CD4-positive, alpha-beta memory T cell (primary cell): ENCODE measurements at regions not wholly inside any gene's neighbourhood (a gene's known extent, or its start where the extent isn't known, plus 50 kb on each side); places are given as distances from the start of the nearest gene placed in this dataset.

Source experiments
- CTCF ChIA-PET: fragments of 350-600 bp; sonication (Branson Sonifier 250); formaldehyde crosslinking; loops from one replicate; lab custom pipeline; 2021; ENCODE audit warnings: inconsistent platforms; ENCODE audit not compliant: partially characterized antibody; lab: Charles Lee
- POLR2A ChIA-PET: fragments of 350-600 bp; sonication (Branson Sonifier 250); formaldehyde crosslinking; loops from one replicate; lab custom pipeline; 2021; ENCODE audit not compliant: partially characterized antibody; lab: Charles Lee
- DNase-seq, 5 donors: peaks; one replicate each; pipeline versions ENCODE4 v3.0.0 to v3.0.0-alpha.2; 2020 to 2022; ENCODE audit warnings: mixed read lengths in 1 of 5
- H3K27ac ChIP-seq: one replicate; pipeline ENCODE4 v1.7.0; 2013; ENCODE audit warnings: low read depth, low read length
- H3K27me3 ChIP-seq: 2 replicates; pipeline ENCODE4 v1.7.0; 2013; ENCODE audit warnings: mild to moderate bottlenecking, low read length, moderate library complexity; ENCODE audit not compliant: insufficient read depth
- H3K36me3 ChIP-seq: 2 replicates; pipeline ENCODE4 v1.7.0; 2013; ENCODE audit warnings: mild to moderate bottlenecking, low read length, moderate library complexity; ENCODE audit not compliant: insufficient read depth
- H3K4me1 ChIP-seq: 2 replicates; pipeline ENCODE4 v1.7.0; 2013; ENCODE audit warnings: mild to moderate bottlenecking, low read length, moderate library complexity; ENCODE audit not compliant: insufficient read depth
- H3K4me3 ChIP-seq, 2 donors: one replicate each; pipeline ENCODE4 v1.7.0; 2013; ENCODE audit warnings: low read length in 2 of 2, mild to moderate bottlenecking in 1 of 2
- H3K9me3 ChIP-seq, 2 donors: one replicate each; pipeline ENCODE4 v1.7.0; 2013; ENCODE audit warnings: low read length in 2 of 2, control low read depth in 1 of 2; ENCODE audit not compliant: control insufficient read depth in 1 of 2
- H3K27ac Mint-ChIP-seq, 7 donors: one replicate each; pipeline ENCODE4 v1.8.0; 2020 to 2021; ENCODE audit warnings: mixed read lengths in 7 of 7, mild to moderate bottlenecking in 6 of 7, inconsistent platforms in 3 of 7, moderate library complexity in 3 of 7
- H3K27me3 Mint-ChIP-seq, 2 donors: one replicate each; pipeline ENCODE4 v1.8.0; 2020 to 2021; ENCODE audit warnings: mixed read lengths in 2 of 2
- H3K36me3 Mint-ChIP-seq, 2 donors: one replicate each; pipeline ENCODE4 v1.8.0; 2020 to 2021; ENCODE audit warnings: mixed read lengths in 2 of 2, inconsistent platforms in 1 of 2, mild to moderate bottlenecking in 1 of 2
- H3K4me1 Mint-ChIP-seq, 4 donors: one replicate each; pipeline ENCODE4 v1.8.0; 2020 to 2021; ENCODE audit warnings: mixed read lengths in 4 of 4, mild to moderate bottlenecking in 1 of 4
- H3K4me3 Mint-ChIP-seq, 8 donors: one replicate each; pipeline ENCODE4 v1.8.0; 2020 to 2021; ENCODE audit warnings: mixed read lengths in 8 of 8, mild to moderate bottlenecking in 7 of 8, moderate library complexity in 6 of 8, inconsistent platforms in 3 of 8
- H3K9me3 Mint-ChIP-seq, 8 donors: one replicate each; pipeline ENCODE4 v1.8.0; 2020 to 2021; ENCODE audit warnings: mixed read lengths in 8 of 8, mild to moderate bottlenecking in 5 of 8, inconsistent platforms in 3 of 8, moderate library complexity in 1 of 8
- intact Hi-C: fragments of 100-400 bp; cut with micrococcal nuclease; formaldehyde crosslinking; loops from one replicate; pipeline ENCODE4 v1.15.1; 2023

GRCh38 chr13:37954191-37954590 lies 84.6 kb upstream of the TRPC4 start:
- POLR2A ChIA-PET = no interaction called here

GRCh38 chr13:37953696-37954095 lies 84.1 kb upstream of the TRPC4 start:
- Mint-ChIP-seq H3K4me3 (no peak overlapping the region), H3K27ac (no peak overlapping the region), H3K27me3 (no peaks in the 10 kb centered on the region), H3K9me3 (peaks cover 0 to 6% (median 0%) of the 10 kb centered on the region in 8 donors), H3K36me3 (no peaks in the 10 kb centered on the region), H3K4me1 (no peaks in the 10 kb centered on the region)
- no peak for DNase-seq
- no peak overlapping the region for H3K4me3 ChIP-seq
- no peaks in the 10 kb centered on the region for H3K36me3 ChIP-seq
- H3K9me3 ChIP-seq = no peaks in the 10 kb centered on the region
- H3K4me1 ChIP-seq = no peaks in the 10 kb centered on the region
- ChIA-PET CTCF (no interaction called here), POLR2A (no interaction called here)
- H3K27ac ChIP-seq = no peak overlapping the region
- H3K27me3 ChIP-seq = no peaks in the 10 kb centered on the region
- intact Hi-C loops = no loop called here

More at GRCh38 chr13:37954191-37954590, 84.6 kb upstream of the TRPC4 start:
- Histone ChIP-seq H3K4me3 (no peak overlapping the region), H3K4me1 (no peaks in the 10 kb centered on the region), H3K27ac (no peak overlapping the region), H3K27me3 (no peaks in the 10 kb centered on the region), H3K36me3 (no peaks in the 10 kb centered on the region), H3K9me3 (no peaks in the 10 kb centered on the region)
- Mint-ChIP-seq H3K27me3 (no peaks in the 10 kb centered on the region), H3K9me3 (peaks cover 0 to 6% (median 0%) of the 10 kb centered on the region in 8 donors), H3K4me3 (no peak overlapping the region), H3K27ac (no peak overlapping the region), H3K4me1 (no peaks in the 10 kb centered on the region), H3K36me3 (no peaks in the 10 kb centered on the region)
- CTCF ChIA-PET = no interaction called here
- no peak for DNase-seq
- intact Hi-C loops = no loop called here

- CTCF ChIA-PET = no interaction called here
- H3K27ac Mint-ChIP-seq = no peak overlapping the region
Measured at GRCh38 chr13:37950016-37950415, 80.4 kb upstream of the TRPC4 start.

GRCh38 chr13:37947419-37948140 lies 78.0 kb upstream of the TRPC4 start:
- POLR2A ChIA-PET = no interaction called here
- H3K27ac ChIP-seq = no peak overlapping the region
- Mint-ChIP-seq H3K27me3 (no peaks in the 10 kb centered on the region), H3K4me3 (no peak overlapping the region), H3K4me1 (no peaks in the 10 kb centered on the region), H3K36me3 (no peaks in the 10 kb centered on the region), H3K9me3 (peaks cover 0 to 5% (median 2%) of the 10 kb centered on the region in 8 donors), H3K27ac (no peak overlapping the region)
- CTCF ChIA-PET = no interaction called here
- intact Hi-C loops = no loop called here
- no peaks in the 10 kb centered on the region for H3K9me3 ChIP-seq
- DNase-seq = no peak
- no peak overlapping the region for H3K4me3 ChIP-seq
- H3K27me3 ChIP-seq = no peaks in the 10 kb centered on the region
- H3K36me3 ChIP-seq = no peaks in the 10 kb centered on the region
- no peaks in the 10 kb centered on the region for H3K4me1 ChIP-seq

More at GRCh38 chr13:37950016-37950415, 80.4 kb upstream of the TRPC4 start:
- no peak for DNase-seq
- H3K4me1 ChIP-seq = no peaks in the 10 kb centered on the region
- Mint-ChIP-seq H3K4me3 (no peak overlapping the region), H3K4me1 (no peaks in the 10 kb centered on the region), H3K27me3 (no peaks in the 10 kb centered on the region), H3K9me3 (peaks cover 0 to 6% (median 1%) of the 10 kb centered on the region in 8 donors), H3K36me3 (no peaks in the 10 kb centered on the region)
- no peak overlapping the region for H3K4me3 ChIP-seq
- no peak overlapping the region for H3K27ac ChIP-seq
- no peaks in the 10 kb centered on the region for H3K27me3 ChIP-seq
- intact Hi-C loops = no loop called here
- H3K9me3 ChIP-seq = no peaks in the 10 kb centered on the region
- POLR2A ChIA-PET = no interaction called here
- H3K36me3 ChIP-seq = no peaks in the 10 kb centered on the region

- CTCF ChIA-PET = no interaction called here
- Histone ChIP-seq H3K4me3 (no peak overlapping the region), H3K27ac (no peak overlapping the region), H3K9me3 (no peaks in the 10 kb centered on the region), H3K4me1 (no peaks in the 10 kb centered on the region), H3K36me3 (no peaks in the 10 kb centered on the region), H3K27me3 (no peaks in the 10 kb centered on the region)
- Mint-ChIP-seq H3K4me3 (no peak overlapping the region), H3K36me3 (no peaks in the 10 kb centered on the region), H3K9me3 (peaks cover 0 to 4% (median under 1%) of the 10 kb centered on the region in 8 donors), H3K27ac (no peak overlapping the region), H3K27me3 (no peaks in the 10 kb centered on the region), H3K4me1 (no peaks in the 10 kb centered on the region)
- intact Hi-C loops = no loop called here
- POLR2A ChIA-PET = no interaction called here
- no peak for DNase-seq
Measured at GRCh38 chr13:37945651-37946575, 76.3 kb upstream of the TRPC4 start.

- H3K9me3 ChIP-seq = no peaks in the 10 kb centered on the region
- no peaks in the 10 kb centered on the region for H3K36me3 Mint-ChIP-seq
- intact Hi-C loops = no loop called here
Measured at GRCh38 chr13:37944869-37945442, 75.4 kb upstream of the TRPC4 start.

More at GRCh38 chr13:37944869-37945442, 75.4 kb upstream of the TRPC4 start:
- Mint-ChIP-seq H3K4me1 (no peaks in the 10 kb centered on the region), H3K4me3 (no peak overlapping the region), H3K27ac (no peak overlapping the region), H3K27me3 (no peaks in the 10 kb centered on the region), H3K9me3 (peaks cover 0 to 4% (median under 1%) of the 10 kb centered on the region in 8 donors)
- Histone ChIP-seq H3K4me1 (no peaks in the 10 kb centered on the region), H3K27me3 (no peaks in the 10 kb centered on the region), H3K4me3 (no peak overlapping the region), H3K27ac (no peak overlapping the region), H3K36me3 (no peaks in the 10 kb centered on the region)
- POLR2A ChIA-PET = no interaction called here
- DNase-seq = no peak
- CTCF ChIA-PET = no interaction called here
